ENCODE measurements at regions not wholly inside any gene's neighbourhood (a gene's known extent, or its start where the extent isn't known, plus 50 kb on each side); places are given as distances from the start of the nearest gene placed in this dataset.
"Not testable (repeated sequence)": the region's sequence is repeated elsewhere in the genome, so short reads cannot be mapped to it uniquely, and the experiment has no call there.

DNA sequence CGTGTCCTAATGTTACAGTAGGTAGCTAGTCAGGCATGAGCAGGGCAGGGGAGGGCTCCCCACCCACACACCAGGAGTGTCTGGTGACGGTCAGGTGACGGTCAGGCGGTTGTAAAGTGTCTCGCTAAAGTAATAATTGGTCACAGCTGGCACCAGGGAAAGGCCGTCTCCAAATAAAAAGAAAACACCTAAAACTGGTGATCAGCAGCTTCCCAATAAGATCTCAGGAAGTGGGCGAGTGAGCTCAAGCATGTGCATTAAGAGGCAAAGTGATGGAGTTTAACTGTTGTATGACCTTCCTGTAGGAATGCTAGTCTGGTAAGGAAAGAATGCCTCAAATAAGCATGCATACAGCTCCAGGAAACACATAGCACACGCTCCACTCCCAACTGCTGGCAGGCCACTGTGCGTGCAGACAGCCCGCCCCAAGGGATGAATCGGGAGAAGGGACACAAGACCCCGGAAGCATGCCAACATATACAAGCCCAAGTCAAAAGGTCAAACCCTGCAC is 177.1 kb downstream of the RNF144A start:
- Histone ChIP-seq H3K9ac (no peak overlapping the region), H3K4me2 (no peak overlapping the region), H4K20me1 (no peaks in the 10 kb centered on the region), H3K27me3 (no peaks in the 10 kb centered on the region), H3K4me3 (no peak overlapping the region), H3K4me1 (peaks cover 0 to 18% (median 5%) of the 10 kb centered on the region in 10 experiments; a peak in 13 of 20 replicates), H3K9me3 (replicated peaks in 1 of 11) (no peaks in the 10 kb centered on the region), H3K27ac (no peak overlapping the region), H3K36me3 (no peaks in the 10 kb centered on the region)
- TF ChIP-seq Cebpa-rat (IDR thresholded peaks at IDR 0.05) = no peak

DNA sequence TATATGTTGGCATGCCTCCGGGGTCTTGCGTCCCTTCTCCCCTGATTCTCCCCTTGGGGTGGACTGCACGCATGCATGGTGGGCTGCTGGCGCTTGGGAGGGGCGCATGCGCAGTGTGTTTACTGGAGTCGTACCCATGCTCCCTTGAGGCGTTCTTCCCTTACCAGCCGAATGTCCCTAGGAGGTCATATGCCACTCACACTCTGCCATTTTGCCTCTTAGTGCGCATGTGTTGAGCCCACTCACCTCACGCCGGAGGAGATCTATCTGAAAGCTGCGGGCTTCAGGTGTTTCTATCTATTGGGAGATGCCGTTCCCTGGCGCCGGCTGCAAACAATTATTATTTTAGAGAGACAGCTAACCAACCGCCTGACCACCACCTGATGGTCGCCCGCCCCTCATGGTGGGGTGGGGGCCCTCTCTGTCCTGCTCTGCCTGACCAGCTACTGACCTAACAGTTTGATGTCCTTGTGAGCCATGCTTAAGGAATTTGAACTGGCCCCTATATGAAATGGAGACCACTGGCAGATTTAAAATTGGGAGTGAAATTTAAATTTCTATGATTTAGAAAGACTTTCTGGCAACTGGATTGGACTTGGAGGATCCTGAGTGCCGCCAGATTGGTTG is 179.6 kb downstream of the RNF144A start:
- Histone ChIP-seq H3K27ac (no peak overlapping the region), H4K20me1 (no peaks in the 10 kb centered on the region), H3K4me3 (no peak overlapping the region), H3K9me3 (replicated peaks in 1 of 11) (peaks cover 0 to 5% (median 0%) of the 10 kb centered on the region in 11 experiments; a peak in 1 of 22 replicates), H3K4me1 (peaks cover 0 to 18% (median 8%) of the 10 kb centered on the region in 10 experiments; a peak in 13 of 20 replicates), H3K9ac (peak overlapping the region in 1 of 11 experiments; percentile 41; a peak in 1 of 22 replicates), H3K27me3 (no peaks in the 10 kb centered on the region), H3K36me3 (no peaks in the 10 kb centered on the region), H3K4me2 (peak overlapping the region in 4 of 11 experiments; percentile 53 to 84 (median 64); a peak in 7 of 22 replicates)
- TF ChIP-seq Cebpa-rat (IDR thresholded peaks at IDR 0.05) = no peak

DNA sequence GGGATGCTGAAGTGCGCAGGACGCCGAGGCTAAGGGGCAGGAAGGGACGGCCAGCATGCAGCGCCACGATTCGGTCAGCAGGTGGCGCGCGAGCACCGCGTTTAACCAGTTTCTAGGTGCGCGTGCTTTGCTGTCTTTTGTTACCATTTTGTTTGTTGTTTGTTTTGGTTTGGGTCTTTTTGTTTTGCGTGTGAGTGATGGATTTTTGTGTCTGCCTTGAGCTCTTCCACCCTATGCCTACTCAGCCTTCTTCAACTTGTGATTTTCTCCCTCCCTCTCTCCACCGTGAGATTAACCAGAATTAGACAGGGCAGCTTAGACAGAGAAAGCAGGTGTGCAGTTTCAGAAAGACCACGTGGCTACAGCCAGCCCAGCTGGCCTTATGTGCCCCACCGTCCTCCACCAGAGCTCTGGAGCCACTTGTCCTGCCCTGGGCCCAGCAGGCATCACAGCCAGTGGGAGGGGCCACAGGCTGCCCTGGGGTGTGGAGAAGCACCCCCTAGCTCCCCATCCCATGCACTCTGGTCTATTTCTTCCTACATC is 180.2 kb downstream of the RNF144A start:
- Histone ChIP-seq H3K4me1 (peaks cover 0 to 18% (median 8%) of the 10 kb centered on the region in 10 experiments; a peak in 13 of 20 replicates), H3K4me3 (no peak overlapping the region; a peak in 2 of 20 replicates), H3K27me3 (no peaks in the 10 kb centered on the region), H3K4me2 (peak overlapping the region; percentile 36 to 84 (median 63); a peak in 21 of 22 replicates), H3K27ac (peak overlapping the region in 3 of 11 experiments; percentile 3 to 9 (median 7); a peak in 2 of 22 replicates), H3K36me3 (no peaks in the 10 kb centered on the region), H3K9ac (peak overlapping the region in 7 of 11 experiments; percentile 2 to 41 (median 30); a peak in 8 of 22 replicates), H3K9me3 (replicated peaks in 1 of 11) (peaks cover 0 to 5% (median 0%) of the 10 kb centered on the region in 11 experiments; a peak in 1 of 22 replicates), H4K20me1 (no peaks in the 10 kb centered on the region)
- TF ChIP-seq Cebpa-rat (IDR thresholded peaks at IDR 0.05) = no peak

DNA sequence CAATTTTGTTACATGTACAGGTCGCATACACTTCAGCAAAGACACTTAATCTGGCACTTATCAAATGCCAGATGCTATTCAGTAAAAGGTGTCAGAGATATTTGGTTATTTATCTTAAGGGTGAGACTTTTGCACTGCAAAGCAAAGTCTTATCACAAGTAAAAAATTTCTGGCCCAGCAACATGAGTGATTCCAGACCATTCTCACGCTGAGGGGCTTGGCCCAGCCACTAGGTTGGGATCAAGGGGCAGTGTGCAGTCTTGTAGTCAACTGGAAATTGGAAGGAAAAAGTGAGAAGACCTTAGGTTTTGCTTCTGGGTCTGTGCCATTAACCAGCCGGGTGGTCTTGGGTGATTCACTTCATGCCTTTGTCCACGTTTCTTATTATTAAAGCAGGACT is 181.6 kb downstream of the RNF144A start:
- no peak for TF ChIP-seq Cebpa-rat (IDR thresholded peaks at IDR 0.05)
- H3K9me3 ChIP-seq (replicated peaks in 1 of 11) = peaks cover 0 to 5% (median 0%) of the 10 kb centered on the region in 11 experiments; a peak in 1 of 22 replicates
- H3K27ac ChIP-seq = no peak overlapping the region
- no peaks in the 10 kb centered on the region for H3K36me3 ChIP-seq
- no peak overlapping the region for H3K4me3 ChIP-seq
- H3K4me1 ChIP-seq = peaks cover 0 to 16% (median 8%) of the 10 kb centered on the region in 10 experiments; a peak in 13 of 20 replicates
- no peak overlapping the region for H3K4me2 ChIP-seq
- no peaks in the 10 kb centered on the region for H4K20me1 ChIP-seq
- no peak overlapping the region for H3K9ac ChIP-seq
- H3K27me3 ChIP-seq = no peaks in the 10 kb centered on the region

DNA sequence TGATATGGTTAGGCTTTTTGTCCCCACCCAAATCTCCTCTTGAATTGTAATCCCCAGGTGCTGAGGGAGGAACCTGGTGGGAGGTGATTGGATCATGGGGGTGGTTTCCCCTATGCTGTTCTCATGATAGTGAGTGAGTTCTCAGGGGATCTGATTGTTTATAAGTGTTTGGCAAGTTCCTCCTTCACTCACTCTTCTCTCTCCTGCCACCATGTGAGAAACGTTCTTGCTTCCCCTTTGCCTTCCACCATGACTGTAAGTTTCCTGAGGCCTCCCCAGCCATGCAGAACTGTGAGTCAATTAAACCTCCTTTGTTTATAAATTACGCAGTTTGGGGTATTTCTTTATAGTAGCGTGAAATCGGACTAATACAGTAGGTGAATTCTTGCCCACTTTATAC is 182.5 kb downstream of the RNF144A start:
- H3K4me2 ChIP-seq = peak overlapping the region in 2 of 11 experiments; percentile 7 to 13; a peak in 3 of 22 replicates
- not testable (repeated sequence) for H3K9ac ChIP-seq; H3K27ac ChIP-seq; H3K36me3 ChIP-seq; H3K4me3 ChIP-seq; H4K20me1 ChIP-seq; H3K9me3 ChIP-seq (replicated peaks in 1 of 11); H3K27me3 ChIP-seq
- H3K4me1 ChIP-seq = peaks cover 0 to 16% (median 8%) of the 10 kb centered on the region in 10 experiments; a peak in 13 of 20 replicates

DNA sequence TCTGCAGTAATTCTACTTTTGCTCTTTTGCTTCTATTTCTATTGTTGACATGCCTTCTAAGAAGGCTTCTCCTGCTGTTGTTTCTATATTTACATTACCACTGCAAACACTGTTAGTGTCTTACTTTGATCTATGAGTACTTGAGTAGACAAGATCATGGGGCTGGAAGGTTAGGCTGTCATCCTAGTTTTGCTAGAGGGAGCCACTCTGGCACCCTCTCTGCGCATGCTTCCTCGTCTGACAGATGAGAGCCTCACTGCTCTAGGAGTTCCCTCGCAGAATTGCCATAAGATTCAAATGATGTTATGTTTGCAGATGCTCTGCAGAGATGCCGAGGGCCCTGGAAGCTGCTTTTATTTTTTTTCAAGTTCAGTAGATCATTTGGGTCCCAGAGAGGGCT is 185.6 kb downstream of the RNF144A start:
- H3K9ac ChIP-seq = no peak overlapping the region
- no peak overlapping the region for H3K4me2 ChIP-seq
- H3K27me3 ChIP-seq = no peaks in the 10 kb centered on the region
- peaks cover 0 to 11% (median 4%) of the 10 kb centered on the region in 10 experiments; a peak in 8 of 20 replicates for H3K4me1 ChIP-seq
- H3K36me3 ChIP-seq = no peaks in the 10 kb centered on the region
- no peak overlapping the region for H3K27ac ChIP-seq
- H3K4me3 ChIP-seq = no peak overlapping the region
- no peak for TF ChIP-seq Cebpa-rat (IDR thresholded peaks at IDR 0.05)
- H4K20me1 ChIP-seq = no peaks in the 10 kb centered on the region
- H3K9me3 ChIP-seq (replicated peaks in 1 of 11) = peaks cover 0 to 11% (median 0%) of the 10 kb centered on the region in 11 experiments; a peak in 3 of 22 replicates

DNA sequence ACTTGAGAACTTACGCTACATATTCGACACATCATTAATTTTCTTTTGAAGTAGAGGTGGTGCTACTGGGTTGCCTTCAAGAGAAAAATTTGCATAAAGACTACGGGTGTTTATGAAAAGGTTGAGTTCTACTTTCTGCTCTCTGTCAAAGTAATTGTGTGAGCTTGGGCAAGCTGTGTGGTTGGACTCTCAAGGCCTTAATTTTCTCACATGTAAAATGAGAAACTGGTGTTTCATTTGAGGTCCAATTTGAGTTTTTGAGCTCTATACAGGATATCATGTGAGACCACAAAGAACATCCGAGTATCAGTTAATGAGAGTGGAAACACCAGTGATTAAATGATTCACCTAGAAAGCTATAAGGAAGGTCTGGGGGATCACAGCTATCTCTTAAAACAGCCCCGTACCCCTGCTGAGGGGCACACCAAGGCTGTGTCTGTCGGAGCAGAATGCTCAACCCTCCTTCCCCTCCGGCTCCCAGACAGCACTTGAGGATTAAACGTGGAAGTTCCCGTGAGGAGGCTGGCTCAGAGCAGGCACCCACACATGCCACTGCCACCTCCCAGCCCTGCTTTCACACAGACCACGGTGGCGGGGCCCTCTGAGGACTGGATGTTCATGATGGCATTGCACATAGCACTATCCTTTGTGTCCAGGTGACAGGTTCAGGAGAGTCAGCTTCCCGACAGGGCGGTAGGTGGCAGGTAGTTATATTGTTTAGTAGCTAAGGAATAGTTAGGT is 191.8 kb downstream of the RNF144A start:
- H4K20me1 ChIP-seq = no peaks in the 10 kb centered on the region
- H3K4me2 ChIP-seq = no peak overlapping the region
- H3K27me3 ChIP-seq = no peaks in the 10 kb centered on the region

DNA sequence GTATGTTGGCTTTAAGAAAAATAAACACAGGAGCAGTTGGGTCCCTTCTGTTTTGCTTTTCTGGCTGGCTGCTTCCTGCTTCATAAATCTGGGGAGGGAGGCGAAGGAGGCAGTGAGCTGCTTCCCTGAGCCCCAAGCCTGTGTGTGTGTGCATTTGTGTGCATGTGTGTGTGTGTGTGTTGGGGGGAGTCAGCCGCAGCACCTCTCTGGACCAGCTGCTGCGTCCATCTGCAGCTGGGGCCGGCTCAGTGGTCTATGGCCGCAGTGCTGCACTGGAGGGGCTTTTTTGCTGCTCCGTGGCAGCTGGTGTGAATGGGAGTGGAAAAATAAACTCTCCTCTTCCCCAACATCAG is 192.3 kb downstream of the RNF144A start:
- no peak for TF ChIP-seq Cebpa-rat (IDR thresholded peaks at IDR 0.05)
- no peak overlapping the region for H3K9ac ChIP-seq
- H3K4me1 ChIP-seq = peaks cover 0 to 3% (median 0%) of the 10 kb centered on the region in 10 experiments; a peak in 1 of 20 replicates
- no peak overlapping the region for H3K4me2 ChIP-seq
- no peaks in the 10 kb centered on the region for H3K27me3 ChIP-seq
- no peaks in the 10 kb centered on the region for H4K20me1 ChIP-seq
- H3K9me3 ChIP-seq (replicated peaks in 1 of 11) = peaks cover 0 to 13% (median 4%) of the 10 kb centered on the region in 11 experiments; a peak in 9 of 22 replicates
- no peak overlapping the region for H3K4me3 ChIP-seq
- no peak overlapping the region for H3K27ac ChIP-seq
- H3K36me3 ChIP-seq = no peaks in the 10 kb centered on the region

More for the DNA sequence above, 191.8 kb downstream of the RNF144A start:
- peaks cover 0 to 14% (median 3%) of the 10 kb centered on the region in 11 experiments; a peak in 9 of 22 replicates for H3K9me3 ChIP-seq (replicated peaks in 1 of 11)
- H3K9ac ChIP-seq = no peak overlapping the region
- no peaks in the 10 kb centered on the region for H3K36me3 ChIP-seq
- no peak overlapping the region for H3K4me3 ChIP-seq
- no peak for TF ChIP-seq Cebpa-rat (IDR thresholded peaks at IDR 0.05)
- H3K4me1 ChIP-seq = peaks cover 0 to 3% (median 0%) of the 10 kb centered on the region in 10 experiments; a peak in 1 of 20 replicates
- no peak overlapping the region for H3K27ac ChIP-seq

DNA sequence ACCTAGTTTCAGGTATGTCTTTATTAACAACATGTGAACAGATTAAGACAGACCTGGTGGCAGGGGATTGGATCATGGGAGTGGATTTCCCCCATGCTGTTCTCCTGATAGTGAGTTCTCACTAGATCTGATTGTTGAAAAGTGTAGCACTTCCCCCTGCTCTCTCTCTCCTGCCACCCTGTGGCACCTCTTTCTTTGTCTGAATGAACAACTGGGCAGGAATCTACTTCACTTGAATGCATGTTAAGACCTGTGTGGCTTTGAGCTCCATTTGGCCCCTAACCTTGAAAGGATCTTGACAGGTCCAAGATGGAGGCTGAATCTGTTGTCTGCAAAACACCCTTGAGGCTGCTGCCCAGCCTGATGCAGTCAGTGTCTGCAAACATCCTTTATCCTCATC is 194.4 kb downstream of the RNF144A start:
- Histone ChIP-seq H3K27me3 (no peaks in the 10 kb centered on the region), H3K36me3 (no peaks in the 10 kb centered on the region), H3K9ac (no peak overlapping the region)

More for the DNA sequence above, 194.4 kb downstream of the RNF144A start:
- no peak overlapping the region for H3K4me3 ChIP-seq
- no peak for TF ChIP-seq Cebpa-rat (IDR thresholded peaks at IDR 0.05)
- no peaks in the 10 kb centered on the region for H4K20me1 ChIP-seq
- H3K27ac ChIP-seq = no peak overlapping the region
- peaks cover 0 to 8% (median 0%) of the 10 kb centered on the region in 10 experiments; a peak in 4 of 20 replicates for H3K4me1 ChIP-seq
- peaks cover 0 to 6% (median 4%) of the 10 kb centered on the region in 11 experiments; a peak in 7 of 22 replicates for H3K9me3 ChIP-seq (replicated peaks in 1 of 11)
- no peak overlapping the region for H3K4me2 ChIP-seq

Data from BLaER1 treated with 17β-estradiol and CSF1 and Interleukin-3, amounts not matched to agents 10 nM and 100 nM (cell line).